ENCODE measurements at regions not wholly inside any gene's neighbourhood (a gene's known extent, or its start where the extent isn't known, plus 50 kb on each side); places are given as distances from the start of the nearest gene placed in this dataset.

DNA sequence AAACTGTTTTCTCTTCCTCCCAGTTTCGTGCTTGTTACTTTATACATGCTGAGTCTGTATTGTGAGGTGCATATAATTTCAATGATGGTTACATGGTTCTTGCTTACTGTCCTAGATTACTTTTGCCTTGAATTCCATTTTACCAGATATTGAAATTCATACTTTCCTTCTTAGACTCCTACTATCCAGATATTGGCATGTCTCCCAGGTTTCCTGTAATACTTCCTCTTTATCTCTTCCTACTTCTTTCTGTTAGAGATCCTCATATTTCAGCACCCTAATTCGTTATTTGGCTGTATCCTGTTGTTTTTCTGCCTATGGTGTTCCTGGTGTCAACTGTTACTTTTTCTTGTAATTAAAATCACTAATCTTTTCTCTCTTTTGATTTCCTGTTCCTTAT is 522.1 kb downstream of the CCDC171 start:
- no peak overlapping the region for H3K4me2 ChIP-seq (ENCODE audit: low read length, poor library complexity, severe bottlenecking)
- no peaks in the 10 kb centered on the region for H3K79me1 ChIP-seq (replicated peaks; ENCODE audit: low read length, poor library complexity, severe bottlenecking)
- no peak overlapping the region for H4K8ac ChIP-seq (ENCODE audit: low read length)
- no peaks in the 10 kb centered on the region for H3K9me3 ChIP-seq (ENCODE audit: control insufficient read depth, low read length)
- no peak overlapping the region for H4K91ac ChIP-seq (ENCODE audit: low read length)
- no peak overlapping the region for H2AK5ac ChIP-seq (ENCODE audit: low read length, severe bottlenecking)
- H3K36me3 ChIP-seq (ENCODE audit: control insufficient read depth in 1 of 2, insufficient read depth in 2 of 2, low read depth in 1 of 2, low read length in 2 of 2), result no peaks in the 10 kb centered on the region
- peaks cover 4% of the 10 kb centered on the region for H3K4me1 ChIP-seq (ENCODE audit: control insufficient read depth, insufficient read depth, low read depth, low read length)
- no peak overlapping the region for H3K18ac ChIP-seq (ENCODE audit: low read depth in 1 of 2, low read length in 2 of 2)
- H3K27ac ChIP-seq (ENCODE audit: low read length, poor library complexity, severe bottlenecking), result no peak overlapping the region
- H3K27me3 ChIP-seq (ENCODE audit: control insufficient read depth in 1 of 2, insufficient read depth in 1 of 2, low read length in 2 of 2), result peaks cover 0 to 22% of the 10 kb centered on the region in 2 experiments
- no peak overlapping the region for H2BK15ac ChIP-seq (ENCODE audit: low read depth, poor library complexity, severe bottlenecking)
- H3K4me3 ChIP-seq (ENCODE audit: insufficient read depth in 1 of 2, low read depth in 1 of 2, low read length in 2 of 2), result no peak overlapping the region
- no peak overlapping the region for H3K4ac ChIP-seq (ENCODE audit: low read depth in 1 of 2, low read length in 2 of 2)
- H3K9ac ChIP-seq (ENCODE audit: low read length), result no peak overlapping the region
- no peak for DNase-seq
- no peak overlapping the region for H3K23ac ChIP-seq (ENCODE audit: low read length in 2 of 2)
- H2AFZ ChIP-seq (ENCODE audit: low read depth, low read length), result no peak overlapping the region
- H2BK120ac ChIP-seq (ENCODE audit: low read depth, low read length), result no peak overlapping the region
- no peak overlapping the region for H2BK5ac ChIP-seq (ENCODE audit: low read depth, low read length, poor library complexity, severe bottlenecking)
- 83% methylated on average over 1 of the region's 2 CpGs for WGBS
- no peak overlapping the region for H3K14ac ChIP-seq (ENCODE audit: low read length in 2 of 2)
- no peak overlapping the region for H2BK12ac ChIP-seq (ENCODE audit: low read length in 2 of 2)

DNA sequence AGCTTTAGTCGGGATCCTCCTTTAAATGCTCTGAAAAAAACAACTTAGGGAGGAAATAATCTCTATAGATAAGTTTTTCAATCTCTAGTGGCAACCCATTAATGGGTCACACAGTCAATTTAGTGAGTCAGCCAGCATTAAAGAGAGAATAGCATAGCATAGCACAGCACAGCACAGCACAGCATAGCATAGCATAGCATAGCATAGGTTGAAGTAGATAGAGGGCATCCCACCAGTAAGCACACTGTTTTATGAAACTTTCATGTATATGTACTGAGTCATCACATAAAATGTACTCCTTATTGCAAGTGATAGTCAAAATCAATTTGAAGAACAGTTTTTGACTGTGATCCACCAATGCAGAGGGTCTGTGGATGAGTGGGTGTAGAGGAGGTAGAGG is 522.9 kb downstream of the CCDC171 start:
- Histone ChIP-seq H3K27ac (ENCODE audit: low read length, poor library complexity, severe bottlenecking) (no peak overlapping the region), H3K79me1 (replicated peaks; ENCODE audit: low read length, poor library complexity, severe bottlenecking) (no peaks in the 10 kb centered on the region), H3K14ac (ENCODE audit: low read length in 2 of 2) (no peak overlapping the region), H3K4me2 (ENCODE audit: low read length, poor library complexity, severe bottlenecking) (no peak overlapping the region), H2AFZ (ENCODE audit: low read depth, low read length) (no peak overlapping the region), H2BK5ac (ENCODE audit: low read depth, low read length, poor library complexity, severe bottlenecking) (no peak overlapping the region), H2AK5ac (ENCODE audit: low read length, severe bottlenecking) (no peak overlapping the region), H3K4ac (ENCODE audit: low read depth in 1 of 2, low read length in 2 of 2) (no peak overlapping the region), H3K18ac (ENCODE audit: low read depth in 1 of 2, low read length in 2 of 2) (no peak overlapping the region), H3K27me3 (ENCODE audit: control insufficient read depth in 1 of 2, insufficient read depth in 1 of 2, low read length in 2 of 2) (peaks cover 0 to 18% of the 10 kb centered on the region in 2 experiments), H2BK12ac (ENCODE audit: low read length in 2 of 2) (no peak overlapping the region), H3K4me1 (ENCODE audit: control insufficient read depth, insufficient read depth, low read depth, low read length) (no peaks in the 10 kb centered on the region), H3K23ac (ENCODE audit: low read length in 2 of 2) (no peak overlapping the region), H3K9me3 (ENCODE audit: control insufficient read depth, low read length) (no peaks in the 10 kb centered on the region), H2BK120ac (ENCODE audit: low read depth, low read length) (no peak overlapping the region), H4K91ac (ENCODE audit: low read length) (no peak overlapping the region), H3K4me3 (ENCODE audit: insufficient read depth in 1 of 2, low read depth in 1 of 2, low read length in 2 of 2) (no peak overlapping the region), H3K9ac (ENCODE audit: low read length) (no peak overlapping the region), H2BK15ac (ENCODE audit: low read depth, poor library complexity, severe bottlenecking) (no peak overlapping the region), H4K8ac (ENCODE audit: low read length) (no peak overlapping the region), H3K36me3 (ENCODE audit: control insufficient read depth in 1 of 2, insufficient read depth in 2 of 2, low read depth in 1 of 2, low read length in 2 of 2) (no peaks in the 10 kb centered on the region)
- DNase-seq, result no peak
- no CpG with 5 or more reads among the region's 1 CpG for WGBS

DNA sequence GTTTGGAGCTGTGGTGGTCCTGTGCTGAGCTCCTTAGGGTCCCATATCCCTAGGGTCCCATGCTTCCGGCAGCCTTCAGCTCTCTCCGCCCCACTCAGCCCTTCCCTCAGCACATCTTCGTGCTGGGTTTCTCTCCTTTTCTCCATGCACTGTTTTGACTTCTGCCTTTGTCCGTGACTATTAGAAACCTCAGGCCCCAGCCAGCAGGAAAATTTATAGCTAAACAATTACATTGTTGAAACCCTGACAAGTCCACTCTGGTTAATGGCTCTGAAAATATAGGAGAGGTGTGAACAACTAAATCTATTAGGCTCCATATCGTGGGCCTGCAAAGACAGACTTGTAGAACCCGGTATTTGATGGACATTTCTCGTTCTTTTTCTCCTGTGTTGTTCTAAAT is 523.7 kb downstream of the CCDC171 start:
- no peak overlapping the region for H3K23ac ChIP-seq (ENCODE audit: low read length in 2 of 2)
- WGBS, result 96% methylated on average over 6 of the region's 7 CpGs
- H3K14ac ChIP-seq (ENCODE audit: low read length in 2 of 2), result no peak overlapping the region
- no peak overlapping the region for H4K91ac ChIP-seq (ENCODE audit: low read length)
- H2AK5ac ChIP-seq (ENCODE audit: low read length, severe bottlenecking), result no peak overlapping the region
- H3K79me1 ChIP-seq (replicated peaks; ENCODE audit: low read length, poor library complexity, severe bottlenecking), result no peaks in the 10 kb centered on the region
- H3K4me2 ChIP-seq (ENCODE audit: low read length, poor library complexity, severe bottlenecking), result no peak overlapping the region
- H2BK5ac ChIP-seq (ENCODE audit: low read depth, low read length, poor library complexity, severe bottlenecking), result no peak overlapping the region
- no peak overlapping the region for H2BK15ac ChIP-seq (ENCODE audit: low read depth, poor library complexity, severe bottlenecking)
- no peak for DNase-seq
- no peak overlapping the region for H3K18ac ChIP-seq (ENCODE audit: low read depth in 1 of 2, low read length in 2 of 2)
- no peak overlapping the region for H3K27ac ChIP-seq (ENCODE audit: low read length, poor library complexity, severe bottlenecking)
- peak overlapping the region; percentile 62 for H4K8ac ChIP-seq (ENCODE audit: low read length)
- H2BK12ac ChIP-seq (ENCODE audit: low read length in 2 of 2), result no peak overlapping the region
- no peak overlapping the region for H3K4ac ChIP-seq (ENCODE audit: low read depth in 1 of 2, low read length in 2 of 2)
- H2AFZ ChIP-seq (ENCODE audit: low read depth, low read length), result no peak overlapping the region
- no peak overlapping the region for H2BK120ac ChIP-seq (ENCODE audit: low read depth, low read length)
- peaks cover 0 to 10% of the 10 kb centered on the region in 2 experiments for H3K27me3 ChIP-seq (ENCODE audit: control insufficient read depth in 1 of 2, insufficient read depth in 1 of 2, low read length in 2 of 2)
- H3K9ac ChIP-seq (ENCODE audit: low read length), result no peak overlapping the region
- no peaks in the 10 kb centered on the region for H3K9me3 ChIP-seq (ENCODE audit: control insufficient read depth, low read length)
- no peaks in the 10 kb centered on the region for H3K4me1 ChIP-seq (ENCODE audit: control insufficient read depth, insufficient read depth, low read depth, low read length)
- no peak overlapping the region for H3K4me3 ChIP-seq (ENCODE audit: insufficient read depth in 1 of 2, low read depth in 1 of 2, low read length in 2 of 2)
- no peaks in the 10 kb centered on the region for H3K36me3 ChIP-seq (ENCODE audit: control insufficient read depth in 1 of 2, insufficient read depth in 2 of 2, low read depth in 1 of 2, low read length in 2 of 2)

DNA sequence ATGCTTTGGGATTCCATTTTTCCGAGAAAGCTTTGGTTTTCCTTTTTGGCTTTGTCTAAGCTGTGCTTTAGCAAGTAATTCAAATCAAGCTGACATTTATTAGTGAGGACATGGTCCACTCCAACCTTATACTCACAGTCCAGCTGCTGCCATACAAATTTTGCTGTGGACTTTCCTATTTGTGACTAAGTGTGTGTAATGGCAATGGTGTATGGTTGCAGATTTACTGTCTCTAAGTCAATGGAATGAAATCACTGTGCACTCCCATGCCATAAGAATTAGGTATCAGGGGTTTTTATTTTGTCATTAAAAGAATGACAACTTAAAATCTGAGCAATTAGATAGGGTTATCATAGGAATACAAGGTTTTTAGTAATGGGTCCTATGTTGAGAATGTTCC is 530.0 kb downstream of the CCDC171 start:
- no peak overlapping the region for H2AFZ ChIP-seq (ENCODE audit: low read depth, low read length)
- H2BK5ac ChIP-seq (ENCODE audit: low read depth, low read length, poor library complexity, severe bottlenecking), result no peak overlapping the region
- H3K23ac ChIP-seq (ENCODE audit: low read length in 2 of 2), result no peak overlapping the region
- H3K9ac ChIP-seq (ENCODE audit: low read length), result no peak overlapping the region
- no peak overlapping the region for H2BK12ac ChIP-seq (ENCODE audit: low read length in 2 of 2)
- no peak overlapping the region for H2AK5ac ChIP-seq (ENCODE audit: low read length, severe bottlenecking)
- H3K4me3 ChIP-seq (ENCODE audit: insufficient read depth in 1 of 2, low read depth in 1 of 2, low read length in 2 of 2), result no peak overlapping the region
- no peak overlapping the region for H3K14ac ChIP-seq (ENCODE audit: low read length in 2 of 2)
- peaks cover 0 to 6% of the 10 kb centered on the region in 2 experiments for H3K27me3 ChIP-seq (ENCODE audit: control insufficient read depth in 1 of 2, insufficient read depth in 1 of 2, low read length in 2 of 2)
- H3K4me2 ChIP-seq (ENCODE audit: low read length, poor library complexity, severe bottlenecking), result no peak overlapping the region
- H2BK120ac ChIP-seq (ENCODE audit: low read depth, low read length), result no peak overlapping the region
- H3K4me1 ChIP-seq (ENCODE audit: control insufficient read depth, insufficient read depth, low read depth, low read length), result no peaks in the 10 kb centered on the region
- H4K8ac ChIP-seq (ENCODE audit: low read length), result no peak overlapping the region
- no peaks in the 10 kb centered on the region for H3K36me3 ChIP-seq (ENCODE audit: control insufficient read depth in 1 of 2, insufficient read depth in 2 of 2, low read depth in 1 of 2, low read length in 2 of 2)
- no peaks in the 10 kb centered on the region for H3K79me1 ChIP-seq (replicated peaks; ENCODE audit: low read length, poor library complexity, severe bottlenecking)
- no peak overlapping the region for H2BK15ac ChIP-seq (ENCODE audit: low read depth, poor library complexity, severe bottlenecking)
- no peak overlapping the region for H3K18ac ChIP-seq (ENCODE audit: low read depth in 1 of 2, low read length in 2 of 2)
- DNase-seq, result no peak
- H4K91ac ChIP-seq (ENCODE audit: low read length), result no peak overlapping the region
- WGBS, result 100% methylated on average over 1 of the region's 1 CpG
- H3K27ac ChIP-seq (ENCODE audit: low read length, poor library complexity, severe bottlenecking), result no peak overlapping the region
- H3K9me3 ChIP-seq (ENCODE audit: control insufficient read depth, low read length), result peaks cover 4% of the 10 kb centered on the region
- H3K4ac ChIP-seq (ENCODE audit: low read depth in 1 of 2, low read length in 2 of 2), result no peak overlapping the region
